ENCODE measurements at regions not wholly inside any gene's neighbourhood (a gene's known extent, or its start where the extent isn't known, plus 50 kb on each side); places are given as distances from the start of the nearest gene placed in this dataset.

- BruUV-seq (replicated peaks), result no TSS peak
Measured at GRCh38 chr2:133755480-133756300, 187.4 kb upstream of the NCKAP5 start.

More at GRCh38 chr2:133755480-133756300, 187.4 kb upstream of the NCKAP5 start:
- Histone ChIP-seq H3K79me2 (ENCODE audit: control insufficient read depth, insufficient read depth, low read length) (no peaks in the 10 kb centered on the region), H3K9ac (ENCODE audit: control insufficient read depth, insufficient read depth, low read length) (no peak overlapping the region), H4K20me1 (ENCODE audit: control insufficient read depth, insufficient read depth) (no peaks in the 10 kb centered on the region), H3K9me3 (replicated peaks; ENCODE audit: control insufficient read depth, insufficient read depth, low read length) (no peaks in the 10 kb centered on the region), H3K27ac (ENCODE audit: control insufficient read depth, insufficient read depth) (no peak overlapping the region), H2AFZ (ENCODE audit: control insufficient read depth, low read depth, low read length) (no peak overlapping the region), H3K4me2 (ENCODE audit: control insufficient read depth, insufficient read depth) (no peak overlapping the region), H3K4me1 (ENCODE audit: control insufficient read depth, insufficient read depth, low read length) (no peaks in the 10 kb centered on the region), H3K27me3 (replicated peaks in 1 of 2; ENCODE audit: control insufficient read depth in 2 of 2, insufficient read depth in 2 of 2, low read length in 1 of 2) (no peaks in the 10 kb centered on the region), H3K4me3 (no peak overlapping the region), H3K36me3 (ENCODE audit: control insufficient read depth in 2 of 2, insufficient read depth in 2 of 2, low read length in 1 of 2) (no peaks in the 10 kb centered on the region)
- POLR2A ChIA-PET, result no interaction called here
- ATAC-seq (no peak), DNase-seq (ENCODE audit: low read depth, low spot score) (no peak), FAIRE-seq (no peak)
- CTCF ChIA-PET, result no interaction called here
- in situ Hi-C loops (cut with MboI), result no loop called here
- WGBS (ENCODE audit: insufficient coverage, insufficient replicate concordance, low lambda C conversion rate, missing lambda C conversion rate), result 13% methylated on average over 6 of the region's 6 CpGs
- intact Hi-C loops (cut with micrococcal nuclease; ENCODE audit: unreplicated experiment), result no loop called here
- TF ChIP-seq NBN (IDR thresholded peaks at IDR 0.05), result no peak
- TF ChIP-seq STAT3 (IDR thresholded peaks at IDR 0.05; ENCODE audit: low read depth, low read length), result no peak
- no peak for TF ChIP-seq KLF5 (IDR thresholded peaks at IDR 0.05; ENCODE audit: partially characterized antibody)
- no peak for TF ChIP-seq IRF3 (IDR thresholded peaks at IDR 0.05)
- TF ChIP-seq ELK1 (IDR thresholded peaks at IDR 0.05; ENCODE audit: low read depth, low read length), result no peak
- no peak for TF ChIP-seq NFYB (IDR thresholded peaks at IDR 0.05; ENCODE audit: insufficient read depth, low read depth, low read length)
- no peak for TF ChIP-seq RCOR1 (conservative IDR thresholded peaks at IDR 0.05; ENCODE audit: low read depth, low read length)
- TF ChIP-seq BMI1 (IDR thresholded peaks at IDR 0.05; ENCODE audit: borderline replicate concordance), result no peak
- no peak for TF ChIP-seq CREM (IDR thresholded peaks at IDR 0.05; ENCODE audit: low read depth)
- no peak for TF ChIP-seq SREBF2 (IDR thresholded peaks at IDR 0.05; ENCODE audit: low read length)
- TF ChIP-seq DPF2 (IDR thresholded peaks at IDR 0.05), result no peak
- TF ChIP-seq CBX3 (IDR thresholded peaks at IDR 0.05; ENCODE audit: borderline replicate concordance, low read depth), result no peak
- TF ChIP-seq SUPT20H (IDR thresholded peaks at IDR 0.05; ENCODE audit: borderline replicate concordance, control insufficient read depth, low read depth, low read length), result no peak
- TF ChIP-seq POLR2A (IDR thresholded peaks at IDR 0.05; ENCODE audit: low read depth, low read length), result no peak
- no peak for TF ChIP-seq JUNB (IDR thresholded peaks at IDR 0.05)
- TF ChIP-seq SMAD1 (IDR thresholded peaks at IDR 0.05; ENCODE audit: low read depth, partially characterized antibody), result no peak
- RAD21 ChIA-PET (ENCODE audit: unreplicated experiment), result no interaction called here
- SMC1A ChIA-PET (ENCODE audit: uncharacterized antibody, unreplicated experiment), result no interaction called here

Data from GM12878 (cell line).